Kidney epithelial cell (primary cell): ENCODE measurements at regions not wholly inside any gene's neighbourhood (a gene's known extent, or its start where the extent isn't known, plus 50 kb on each side); places are given as distances from the start of the nearest gene placed in this dataset.

Experiments
- DNase-seq: peaks from one replicate; pipeline ENCODE4 v3.0.0-alpha.2; 2010; ENCODE audit warnings: low read depth
- H3K27me3 ChIP-seq: 2 replicates; pipeline ENCODE4 v1.6.0; 2011; ENCODE audit warnings: low read length; ENCODE audit not compliant: control insufficient read depth, insufficient read depth
- H3K36me3 ChIP-seq: 2 replicates; pipeline ENCODE4 v1.5.1; 2011; ENCODE audit warnings: low read length; ENCODE audit not compliant: control insufficient read depth, insufficient read depth
- H3K4me3 ChIP-seq: 2 replicates; pipeline ENCODE4 v1.5.1; 2011; ENCODE audit warnings: low read depth, mild to moderate bottlenecking, control low read depth, low read length
- TF ChIP-seq, protein P1 (sequence below): IDR thresholded peaks from 2 replicates; pipeline ENCODE4 v1.5.1; 2011; ENCODE audit warnings: mild to moderate bottlenecking, moderate library complexity, low read length, control low read depth, inconsistent platforms; ENCODE audit not compliant: insufficient read depth, poor library complexity, severe bottlenecking

- no peak for DNase-seq
- no peaks in the 10 kb centered on the region for H3K27me3 ChIP-seq
- no peak overlapping the region for H3K4me3 ChIP-seq
- TF ChIP-seq, protein P1, sequence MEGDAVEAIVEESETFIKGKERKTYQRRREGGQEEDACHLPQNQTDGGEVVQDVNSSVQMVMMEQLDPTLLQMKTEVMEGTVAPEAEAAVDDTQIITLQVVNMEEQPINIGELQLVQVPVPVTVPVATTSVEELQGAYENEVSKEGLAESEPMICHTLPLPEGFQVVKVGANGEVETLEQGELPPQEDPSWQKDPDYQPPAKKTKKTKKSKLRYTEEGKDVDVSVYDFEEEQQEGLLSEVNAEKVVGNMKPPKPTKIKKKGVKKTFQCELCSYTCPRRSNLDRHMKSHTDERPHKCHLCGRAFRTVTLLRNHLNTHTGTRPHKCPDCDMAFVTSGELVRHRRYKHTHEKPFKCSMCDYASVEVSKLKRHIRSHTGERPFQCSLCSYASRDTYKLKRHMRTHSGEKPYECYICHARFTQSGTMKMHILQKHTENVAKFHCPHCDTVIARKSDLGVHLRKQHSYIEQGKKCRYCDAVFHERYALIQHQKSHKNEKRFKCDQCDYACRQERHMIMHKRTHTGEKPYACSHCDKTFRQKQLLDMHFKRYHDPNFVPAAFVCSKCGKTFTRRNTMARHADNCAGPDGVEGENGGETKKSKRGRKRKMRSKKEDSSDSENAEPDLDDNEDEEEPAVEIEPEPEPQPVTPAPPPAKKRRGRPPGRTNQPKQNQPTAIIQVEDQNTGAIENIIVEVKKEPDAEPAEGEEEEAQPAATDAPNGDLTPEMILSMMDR = no peak
- no peaks in the 10 kb centered on the region for H3K36me3 ChIP-seq
Observed at GRCh38 chr2:769771-770170, 92.6 kb upstream of the TMEM18 start.

DNA sequence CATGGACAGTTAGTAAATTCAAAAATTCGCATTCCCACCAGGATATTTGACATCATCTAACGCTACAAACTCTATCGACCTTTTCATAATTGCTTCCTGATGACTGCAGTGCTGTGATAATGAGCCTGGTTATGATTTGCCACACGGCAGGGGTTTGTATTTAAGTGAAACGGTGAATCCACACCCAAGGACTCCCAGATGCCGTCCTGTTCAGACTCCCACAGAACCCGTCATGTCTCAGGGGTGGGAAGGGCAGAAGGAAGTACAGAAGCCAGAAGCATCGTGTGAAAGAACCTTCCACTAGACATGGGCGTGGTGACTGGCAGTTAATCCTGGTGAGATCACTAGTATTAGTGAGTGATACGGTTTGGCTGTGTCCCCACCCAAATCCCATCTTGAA lies 91.2 kb upstream of the TMEM18 start:
- Histone ChIP-seq H3K27me3 (no peaks in the 10 kb centered on the region), H3K36me3 (no peaks in the 10 kb centered on the region), H3K4me3 (no peak overlapping the region)
- TF ChIP-seq, protein P1 = no peak
- DNase-seq = no peak

- TF ChIP-seq, protein P1 = no peak
- DNase-seq = no peak
Observed at GRCh38 chr2:767944-768343, 90.7 kb upstream of the TMEM18 start.

GRCh38 chr2:767440-767839 lies 90.2 kb upstream of the TMEM18 start:
- Histone ChIP-seq H3K36me3 (no peaks in the 10 kb centered on the region), H3K4me3 (no peak overlapping the region), H3K27me3 (no peaks in the 10 kb centered on the region)
- TF ChIP-seq, protein P1 = no peak
- no peak for DNase-seq

More at GRCh38 chr2:767944-768343, 90.7 kb upstream of the TMEM18 start:
- Histone ChIP-seq H3K4me3 (no peak overlapping the region), H3K27me3 (no peaks in the 10 kb centered on the region), H3K36me3 (no peaks in the 10 kb centered on the region)

DNA sequence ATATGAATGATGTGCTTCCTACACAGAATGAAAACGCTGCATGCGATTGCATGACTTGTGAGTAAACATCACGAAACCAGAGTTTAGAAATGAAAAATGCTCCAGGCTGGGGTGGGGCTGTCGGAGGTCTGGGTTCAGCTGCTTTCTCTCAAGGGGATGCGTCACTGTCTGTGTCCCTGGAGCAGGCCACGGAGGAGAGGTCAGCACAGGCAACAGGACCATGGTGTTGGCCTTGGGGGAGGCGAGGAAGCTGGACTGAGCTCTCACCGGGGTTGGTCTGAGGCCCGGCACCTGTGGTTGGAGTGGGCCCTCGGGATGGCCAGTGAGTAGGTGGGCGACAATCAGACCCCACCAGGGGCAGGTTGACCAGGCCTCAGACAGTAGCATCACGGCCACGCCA lies 89.0 kb upstream of the TMEM18 start:
- Histone ChIP-seq H3K27me3 (no peaks in the 10 kb centered on the region), H3K4me3 (no peak overlapping the region), H3K36me3 (no peaks in the 10 kb centered on the region)
- TF ChIP-seq, protein P1 = no peak
- no peak for DNase-seq

DNA sequence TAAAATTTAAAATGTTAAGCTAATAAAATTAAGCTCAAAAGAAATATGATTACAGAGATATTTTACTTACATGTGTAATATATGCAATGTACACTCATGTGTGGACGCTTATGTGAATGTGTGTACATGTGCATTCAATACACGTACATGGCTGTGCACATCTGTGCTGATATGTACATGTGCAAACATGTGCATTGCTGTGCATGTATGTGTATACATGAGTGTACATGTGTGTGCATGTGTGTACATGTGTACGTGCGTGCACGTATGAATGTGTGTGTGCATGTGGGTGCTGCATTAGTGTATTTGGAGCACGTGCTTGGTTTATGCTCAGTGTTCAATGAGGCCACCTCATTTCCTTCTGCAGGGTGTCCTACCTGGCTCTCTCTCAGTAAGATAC lies 88.2 kb upstream of the TMEM18 start:
- no peak for DNase-seq
- Histone ChIP-seq H3K36me3 (no peaks in the 10 kb centered on the region), H3K27me3 (no peaks in the 10 kb centered on the region), H3K4me3 (no peak overlapping the region)
- TF ChIP-seq, protein P1 = no peak
